ENCODE measurements at regions not wholly inside any gene's neighbourhood (a gene's known extent, or its start where the extent isn't known, plus 50 kb on each side); places are given as distances from the start of the nearest gene placed in this dataset.

- DNase-seq: no peak
- no peaks in the 10 kb centered on the region for H3K36me3 ChIP-seq
- H3K9me3 ChIP-seq: peaks cover 0 to 12% (median 0%) of the 10 kb centered on the region in 8 donors
- H3K27me3 ChIP-seq (replicated peaks in 1 of 7): no peaks in the 10 kb centered on the region
- intact Hi-C loops (cut with DNase I; ENCODE audit: low total_unique reads): no loop called here
- 72 to 84% (median 75%) methylated on average over 1 of the region's 1 CpG for WGBS, 5 donors
- H3K4me3 ChIP-seq: no peak overlapping the region
- no peaks in the 10 kb centered on the region for H3K4me1 ChIP-seq
- no peak overlapping the region for H3K27ac ChIP-seq
- TF ChIP-seq POLR2A (IDR thresholded peaks at IDR 0.05): no peak
Observed at GRCh38 chr3:66675366-66675765, 174.5 kb upstream of the LRIG1 start.

GRCh38 chr3:66692042-66692765 is 191.4 kb upstream of the LRIG1 start:
- Histone ChIP-seq H3K4me3 (no peak overlapping the region), H3K27ac (no peak overlapping the region), H3K36me3 (no peaks in the 10 kb centered on the region), H3K27me3 (replicated peaks in 1 of 7) (no peaks in the 10 kb centered on the region), H3K4me1 (no peaks in the 10 kb centered on the region), H3K9me3 (no peaks in the 10 kb centered on the region)
- DNase-seq: no peak
- intact Hi-C loops (cut with DNase I; ENCODE audit: low total_unique reads): no loop called here
- TF ChIP-seq POLR2A (IDR thresholded peaks at IDR 0.05): no peak
- TF ChIP-seq, protein P1, sequence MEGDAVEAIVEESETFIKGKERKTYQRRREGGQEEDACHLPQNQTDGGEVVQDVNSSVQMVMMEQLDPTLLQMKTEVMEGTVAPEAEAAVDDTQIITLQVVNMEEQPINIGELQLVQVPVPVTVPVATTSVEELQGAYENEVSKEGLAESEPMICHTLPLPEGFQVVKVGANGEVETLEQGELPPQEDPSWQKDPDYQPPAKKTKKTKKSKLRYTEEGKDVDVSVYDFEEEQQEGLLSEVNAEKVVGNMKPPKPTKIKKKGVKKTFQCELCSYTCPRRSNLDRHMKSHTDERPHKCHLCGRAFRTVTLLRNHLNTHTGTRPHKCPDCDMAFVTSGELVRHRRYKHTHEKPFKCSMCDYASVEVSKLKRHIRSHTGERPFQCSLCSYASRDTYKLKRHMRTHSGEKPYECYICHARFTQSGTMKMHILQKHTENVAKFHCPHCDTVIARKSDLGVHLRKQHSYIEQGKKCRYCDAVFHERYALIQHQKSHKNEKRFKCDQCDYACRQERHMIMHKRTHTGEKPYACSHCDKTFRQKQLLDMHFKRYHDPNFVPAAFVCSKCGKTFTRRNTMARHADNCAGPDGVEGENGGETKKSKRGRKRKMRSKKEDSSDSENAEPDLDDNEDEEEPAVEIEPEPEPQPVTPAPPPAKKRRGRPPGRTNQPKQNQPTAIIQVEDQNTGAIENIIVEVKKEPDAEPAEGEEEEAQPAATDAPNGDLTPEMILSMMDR (IDR thresholded peaks at IDR 0.05 in 8 of 11, conservative IDR thresholded peaks at IDR 0.05 in 3 of 11): no peak
- TF ChIP-seq POLR2AphosphoS5 (IDR thresholded peaks at IDR 0.05): no peak
- WGBS, 5 donors: 77 to 96% (median 90%) methylated on average over 5 of the region's 5 CpGs

GRCh38 chr3:66692766-66693150 is 191.9 kb upstream of the LRIG1 start:
- Histone ChIP-seq H3K36me3 (no peaks in the 10 kb centered on the region), H3K4me1 (no peaks in the 10 kb centered on the region), H3K9me3 (no peaks in the 10 kb centered on the region), H3K27me3 (replicated peaks in 1 of 7) (no peaks in the 10 kb centered on the region), H3K27ac (no peak overlapping the region), H3K4me3 (no peak overlapping the region)
- WGBS, 5 donors: 75 to 84% (median 82%) methylated on average over 5 of the region's 5 CpGs
- TF ChIP-seq POLR2A (IDR thresholded peaks at IDR 0.05): no peak
- TF ChIP-seq, protein P1 (IDR thresholded peaks at IDR 0.05 in 8 of 11, conservative IDR thresholded peaks at IDR 0.05 in 3 of 11): no peak
- no peak for TF ChIP-seq POLR2AphosphoS5 (IDR thresholded peaks at IDR 0.05)
- intact Hi-C loops (cut with DNase I; ENCODE audit: low total_unique reads): no loop called here
- DNase-seq: no peak

DNA sequence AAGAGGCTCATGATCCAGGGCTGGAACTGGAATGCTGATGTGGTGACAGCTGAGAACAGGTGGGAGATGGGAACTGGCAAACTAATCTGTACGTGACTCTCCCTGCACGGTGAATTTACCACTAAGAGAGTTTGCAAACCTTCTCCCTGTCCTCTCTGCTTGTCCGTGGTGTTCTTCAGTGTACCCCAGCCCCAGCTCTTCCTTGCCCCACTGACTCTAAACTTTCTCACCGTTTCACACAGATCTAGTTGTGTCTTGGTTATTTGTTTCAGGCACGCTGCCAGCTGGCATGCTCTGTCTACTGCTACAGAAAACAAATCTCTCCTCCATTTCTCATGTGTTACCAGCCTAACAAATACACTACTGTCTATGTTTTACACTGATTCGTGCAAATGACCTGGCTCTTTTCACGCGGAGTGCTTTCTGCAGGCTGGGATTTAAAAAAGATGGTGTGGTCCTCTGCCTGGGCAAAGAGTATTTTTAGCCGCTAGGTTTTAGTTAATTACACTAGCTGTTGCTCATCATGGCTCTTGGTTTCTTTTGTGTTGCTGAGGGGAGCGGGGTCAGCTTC is 192.7 kb upstream of the LRIG1 start:
- TF ChIP-seq POLR2A (IDR thresholded peaks at IDR 0.05) (no peak), POLR2AphosphoS5 (IDR thresholded peaks at IDR 0.05) (no peak)
- TF ChIP-seq, protein P1 (IDR thresholded peaks at IDR 0.05 in 8 of 11, conservative IDR thresholded peaks at IDR 0.05 in 3 of 11): no peak
- intact Hi-C loops (cut with DNase I; ENCODE audit: low total_unique reads): no loop called here
- Histone ChIP-seq H3K36me3 (no peaks in the 10 kb centered on the region), H3K9me3 (no peaks in the 10 kb centered on the region), H3K4me1 (no peaks in the 10 kb centered on the region), H3K4me3 (no peak overlapping the region), H3K27me3 (replicated peaks in 1 of 7) (no peaks in the 10 kb centered on the region), H3K27ac (no peak overlapping the region)
- no peak for DNase-seq
- 66 to 82% (median 80%) methylated on average over 10 of the region's 10 CpGs for WGBS, 5 donors

All from spleen (tissue), 11 donors.